K562 (cell line): ENCODE measurements at regions not wholly inside any gene's neighbourhood (a gene's known extent, or its start where the extent isn't known, plus 50 kb on each side); places are given as distances from the start of the nearest gene placed in this dataset.

ENCODE experiments used
- ATAC-seq: fragments of 200-7000 bp; cut with Tn5 transposase; 3 replicates; pipeline ENCODE4 v1.9.1; 2020; ENCODE audit warnings: moderate library complexity
- BruUV-seq: library from RNA; stranded (reverse); fragments of 400-500 nt; replicated peaks from 2 replicates; lab custom pipeline; 2021; lab: Mats Ljungman, UMichigan
- CTCF ChIA-PET: fragments of 300-600 bp; formaldehyde crosslinking; extraction: SDS; loops from one replicate; lab custom pipeline; 2021; ENCODE audit warnings: low intra/inter-chr PET ratio; lab: Yijun Ruan, JAX
- POLR2A ChIA-PET: fragments of 300-600, 350-650 bp; sonication (Branson Sonifier 250); formaldehyde crosslinking; extraction: SDS; loops from one replicate; lab custom pipeline; 2021; ENCODE audit warnings: antibody characterized with exemption, inconsistent platforms; lab: Yijun Ruan, JAX
- DNase-seq, 4 experiments: peaks; one replicate each; pipeline versions ENCODE4 v3.0.0 to v3.0.0-alpha.2; 2011 to 2018; ENCODE audit warnings: low spot score in 3 of 4, mixed read lengths in 3 of 4; ENCODE audit errors: extremely low read depth in 1 of 4
- FAIRE-seq: peaks from 2 replicates; lab custom pipeline; 2011; peaks lifted over from hg19 to GRCh38; lab: Jason Lieb, UNC
- H2AFZ ChIP-seq: 2 replicates; pipeline ENCODE4 v1.6.0; 2011; ENCODE audit warnings: low read depth, low read length, control low read depth, inconsistent platforms
- H3K27ac ChIP-seq: fragments of 200-600 bp; 3 replicates; pipeline ENCODE4 v1.8.0; 2011; ENCODE audit warnings: low read depth, mild to moderate bottlenecking, control low read depth, inconsistent platforms, low read length, moderate library complexity, mixed read lengths; ENCODE audit errors: extremely low read depth
- H3K27me3 ChIP-seq, 2 experiments: fragments of 300-600 bp in 1 of 2; 2 replicates in 1 of 2; 3 replicates in 1 of 2; pipeline versions ENCODE4 v1.6.0 to v1.8.0; 2011; ENCODE audit warnings: inconsistent platforms in 2 of 2, low read length in 2 of 2, mild to moderate bottlenecking in 1 of 2, mixed read lengths in 1 of 2, moderate library complexity in 1 of 2; ENCODE audit not compliant: control insufficient read depth in 2 of 2, insufficient read depth in 2 of 2
- H3K36me3 ChIP-seq: fragments of 300-600 bp; 3 replicates; pipeline ENCODE4 v1.8.0; 2011; ENCODE audit warnings: mild to moderate bottlenecking, low read length, inconsistent platforms; ENCODE audit not compliant: control insufficient read depth, insufficient read depth
- H3K4me1 ChIP-seq, 2 experiments: fragments of 200-600 bp in 1 of 2; replicated peaks in 1 of 2; 2 replicates in 1 of 2; 3 replicates in 1 of 2; pipeline versions ENCODE4 v1.5.1 to v1.8.0; 2011; ENCODE audit warnings: inconsistent platforms in 2 of 2, low read length in 2 of 2, mild to moderate bottlenecking in 1 of 2, mixed read lengths in 1 of 2, moderate library complexity in 1 of 2; ENCODE audit not compliant: control insufficient read depth in 2 of 2, insufficient read depth in 2 of 2
- H3K4me2 ChIP-seq: 2 replicates; pipeline ENCODE4 v1.6.1; 2011; ENCODE audit warnings: low read length, control low read depth, inconsistent platforms, mixed read lengths; ENCODE audit not compliant: insufficient read depth
- H3K4me3 ChIP-seq: fragments of 200-600 bp; sonication (generic), shearing (Covaris generic); 2 replicates; pipeline ENCODE4 v1.5.1; 2016; ENCODE audit warnings: control low read depth, inconsistent platforms
- H3K79me2 ChIP-seq: fragments of 200-600 bp; 3 replicates; pipeline ENCODE4 v1.8.0; 2011; ENCODE audit warnings: low read length, inconsistent platforms; ENCODE audit not compliant: control insufficient read depth, insufficient read depth
- H3K9ac ChIP-seq, 2 experiments: 2 replicates each; pipeline versions ENCODE4 v1.6.0 to v1.6.1; 2011; ENCODE audit warnings: low read depth in 2 of 2, low read length in 2 of 2, control low read depth in 1 of 2, inconsistent platforms in 1 of 2, mild to moderate bottlenecking in 1 of 2, mixed read lengths in 1 of 2; ENCODE audit not compliant: insufficient read depth in 1 of 2
- H3K9me1 ChIP-seq: one replicate; pipeline ENCODE4 v1.6.0; 2011; ENCODE audit warnings: inconsistent platforms, mild to moderate bottlenecking, low read length, moderate library complexity; ENCODE audit not compliant: control insufficient read depth, insufficient read depth
- H3K9me3 ChIP-seq: replicated peaks from 2 replicates; pipeline ENCODE4 v1.5.1; 2011; ENCODE audit warnings: low read depth, low read length, inconsistent platforms; ENCODE audit not compliant: control insufficient read depth, insufficient read depth
- H4K20me1 ChIP-seq: replicated peaks from 2 replicates; pipeline ENCODE4 v1.6.1; 2011; ENCODE audit warnings: low read length, inconsistent platforms, mixed read lengths; ENCODE audit not compliant: control insufficient read depth, insufficient read depth
- CEBPG ChIP-seq, 3 experiments: fragments of 200-800 bp in 1 of 3; sonication (Bioruptor generic) in 1 of 3; sonication (generic) in 1 of 3; formaldehyde crosslinking in 1 of 3; IDR thresholded peaks in 2 of 3; conservative IDR thresholded peaks in 1 of 3; 2 replicates each; pipeline versions ENCODE4 v1.6.1 to v1.8.0; 2016 to 2022; ENCODE audit warnings: missing compliant biosample characterization in 2 of 3, missing genetic modification characterization in 2 of 3, mild to moderate bottlenecking in 1 of 3, missing genetic modification reagents in 1 of 3
- KAT2B ChIP-seq: IDR thresholded peaks from one replicate; pipeline ENCODE4 v1.6.1; 2012; ENCODE audit warnings: low read depth, mild to moderate bottlenecking, control low read depth, inconsistent platforms, low read length, moderate library complexity
- MNT ChIP-seq, 2 experiments: fragments of 450-650 bp; conservative IDR thresholded peaks; 2 replicates each; pipeline ENCODE4 v1.6.1; 2017; ENCODE audit warnings: mild to moderate bottlenecking in 2 of 2, moderate library complexity in 2 of 2
- NCOA4 ChIP-seq: fragments of 450-650 bp; IDR thresholded peaks from 2 replicates; pipeline ENCODE4 v1.6.1; 2018; ENCODE audit warnings: mild to moderate bottlenecking; ENCODE audit not compliant: partially characterized antibody
- NFATC3 ChIP-seq: fragments of 450-650 bp; IDR thresholded peaks from 2 replicates; pipeline ENCODE4 v1.6.1; 2017; ENCODE audit warnings: mild to moderate bottlenecking
- NFXL1 ChIP-seq: fragments of 450-650 bp; formaldehyde crosslinking; IDR thresholded peaks from 2 replicates; pipeline ENCODE4 v1.4.0; 2021; ENCODE audit warnings: mild to moderate bottlenecking
- NR1H2 ChIP-seq: sonication (generic); formaldehyde crosslinking; IDR thresholded peaks from 2 replicates; pipeline ENCODE4 v1.4.0; 2020; ENCODE audit warnings: mild to moderate bottlenecking, missing genetic modification reagents
- POLR3A ChIP-seq: IDR thresholded peaks from 2 replicates; pipeline ENCODE4 v1.6.1; 2011; ENCODE audit warnings: borderline replicate concordance, mild to moderate bottlenecking, moderate library complexity; ENCODE audit not compliant: insufficient read length, insufficient read depth; ENCODE audit errors: extremely low read depth
- PTRF ChIP-seq: fragments of 450-650 bp; IDR thresholded peaks from 2 replicates; pipeline ENCODE4 v1.6.1; 2016; ENCODE audit warnings: mild to moderate bottlenecking, missing genetic modification characterization, missing compliant biosample characterization
- THRB ChIP-seq: fragments of 450-650 bp; formaldehyde crosslinking; conservative IDR thresholded peaks from 2 replicates; pipeline ENCODE4 v1.4.0; 2022; ENCODE audit warnings: mild to moderate bottlenecking, missing genetic modification characterization
- ZBTB2 ChIP-seq: fragments of 450-650 bp; IDR thresholded peaks from 2 replicates; pipeline ENCODE4 v1.6.1; 2016; ENCODE audit warnings: antibody characterized with exemption
- ZNF253 ChIP-seq: fragments of 250-450 bp; sonication (Bioruptor Pico); conservative IDR thresholded peaks from 2 replicates; pipeline ENCODE4 v1.6.1; 2021; ENCODE audit warnings: mild to moderate bottlenecking
- WGBS: fragments of 100-300 bp; shearing (Covaris generic); methylation state at CpG from one replicate; pipeline ENCODE4 v1.1.6; 2016; ENCODE audit warnings: low coverage, mixed read lengths; ENCODE audit not compliant: insufficient coverage; ENCODE audit errors: missing lambda C conversion rate; 5-methylcytosine and 5-hydroxymethylcytosine counted together
- in situ Hi-C: fragments of 300-500 bp; cut with MboI; formaldehyde crosslinking; loops from 4 replicates; pipeline ENCODE4 v1.15.0; 2018; ENCODE audit warnings: inconsistent platforms, mixed read lengths
- intact Hi-C: fragments of 100-400 bp; cut with micrococcal nuclease; formaldehyde crosslinking; loops from 2 replicates; pipeline ENCODE4 v1.14.2; 2022

- Histone ChIP-seq H4K20me1 (no peaks in the 10 kb centered on the region), H3K9me3 (no peaks in the 10 kb centered on the region; the same call in 1 of the 2 replicates), H3K27me3 (no peaks in the 10 kb centered on the region), H3K4me1 (no peaks in the 10 kb centered on the region), H3K9ac (no peak overlapping the region), H3K36me3 (no peaks in the 10 kb centered on the region), H3K4me2 (no peak overlapping the region), H3K9me1 (no peaks in the 10 kb centered on the region), H3K79me2 (no peaks in the 10 kb centered on the region), H3K4me3 (no peak overlapping the region), H2AFZ (no peak overlapping the region), H3K27ac (no peak overlapping the region)
- ATAC-seq (no peak), FAIRE-seq (no peak), DNase-seq (no peak)
- ChIA-PET CTCF (no interaction called here), POLR2A (no interaction called here)
- in situ Hi-C loops (no loop called here), intact Hi-C loops (no loop called here)
- no TSS peak for BruUV-seq
- WGBS, result 0% methylated on average over 4 of the region's 4 CpGs
- TF ChIP-seq PTRF (tag) (no peak), POLR3A (no peak), NR1H2 (CRISPR knock-in tag) (no peak), ZNF253 (CRISPR knock-in tag) (no peak), CEBPG (CRISPR knock-in tag; IDR thresholded peaks at IDR 0.05) (no peak), CEBPG (tag; conservative IDR thresholded peaks at IDR 0.05 in 1 of 2, IDR thresholded peaks at IDR 0.05 in 1 of 2) (peak in 1 of 2 experiments; percentile 49; a peak in 1 of 4 replicates)
Measured at GRCh38 chr5:166382031-166382430, 1909.4 kb upstream of the WWC1 start.

- no peaks in the 10 kb centered on the region for H3K27me3 ChIP-seq
- H3K79me2 ChIP-seq, result no peaks in the 10 kb centered on the region
- no peak for FAIRE-seq
- ChIA-PET POLR2A (no interaction called here), CTCF (no interaction called here)
- H3K9me3 ChIP-seq, result no peaks in the 10 kb centered on the region
- H4K20me1 ChIP-seq, result no peaks in the 10 kb centered on the region
- no peaks in the 10 kb centered on the region for H3K9me1 ChIP-seq
- 10% methylated on average over 3 of the region's 3 CpGs for WGBS
- H3K36me3 ChIP-seq, result no peaks in the 10 kb centered on the region
- in situ Hi-C loops, result no loop called here
- no TSS peak for BruUV-seq
- no peak overlapping the region for H3K4me3 ChIP-seq
- no peak overlapping the region for H3K9ac ChIP-seq
- no peak for DNase-seq
- no peak overlapping the region for H3K27ac ChIP-seq
- H2AFZ ChIP-seq, result no peak overlapping the region
- no peak for ATAC-seq
- no peaks in the 10 kb centered on the region for H3K4me1 ChIP-seq
- H3K4me2 ChIP-seq, result no peak overlapping the region
- intact Hi-C loops, result no loop called here
- TF ChIP-seq NFATC3 (no peak), KAT2B (no peak), THRB (CRISPR knock-in tag) (no peak), NFXL1 (no peak), ZBTB2 (no peak), MNT (conservative IDR thresholded peaks at IDR 0.05) (no peak), NCOA4 (no peak)
Measured at GRCh38 chr5:166398131-166398530, 1893.3 kb upstream of the WWC1 start.
